Fibroblast of skin of left quadriceps (primary cell): ENCODE measurements at regions not wholly inside any gene's neighbourhood (a gene's known extent, or its start where the extent isn't known, plus 50 kb on each side); places are given as distances from the start of the nearest gene placed in this dataset.
"Not testable (repeated sequence)": the region's sequence is repeated elsewhere in the genome, so short reads cannot be mapped to it uniquely, and the experiment has no call there.

ENCODE experiments used
- DNase-seq, 2 experiments: peaks; one replicate each; pipeline ENCODE4 v3.0.0-alpha.2; 2013; ENCODE audit warnings: low read depth in 2 of 2

GRCh38 chr6:168255283-168255881, 64.2 kb downstream of the DACT2 start:
- no peak for DNase-seq

GRCh38 chr6:168252267-168252666, 67.3 kb downstream of the DACT2 start:
- no peak for DNase-seq

- DNase-seq = no peak
Observed at GRCh38 chr6:168250250-168250649, 69.3 kb downstream of the DACT2 start.

GRCh38 chr6:168249746-168250145, 69.8 kb downstream of the DACT2 start:
- DNase-seq = no peak

GRCh38 chr6:168248148-168248620, 71.4 kb downstream of the DACT2 start:
- no peak for DNase-seq

GRCh38 chr6:168247443-168248147, 72.0 kb downstream of the DACT2 start:
- DNase-seq = no peak

GRCh38 chr6:168244961-168245551, 74.5 kb downstream of the DACT2 start:
- no peak for DNase-seq

GRCh38 chr6:168243812-168244376, 75.7 kb downstream of the DACT2 start:
- DNase-seq = no peak

GRCh38 chr6:168242940-168243225, 76.7 kb downstream of the DACT2 start:
- no peak for DNase-seq

- DNase-seq = no peak
Observed at GRCh38 chr6:168242111-168242939, 77.3 kb downstream of the DACT2 start.

- no peak for DNase-seq
Observed at GRCh38 chr6:168240160-168240559, 79.4 kb downstream of the DACT2 start.

GRCh38 chr6:168239044-168239773, 80.4 kb downstream of the DACT2 start:
- no peak for DNase-seq

- no peak for DNase-seq
Observed at GRCh38 chr6:168238159-168238909, 81.2 kb downstream of the DACT2 start.

- not testable (repeated sequence) for DNase-seq
Observed at GRCh38 chr6:168233875-168234213, 85.7 kb downstream of the DACT2 start.

GRCh38 chr6:168232989-168233874, 86.3 kb downstream of the DACT2 start:
- DNase-seq = no peak

GRCh38 chr6:168232528-168232927, 87.0 kb downstream of the DACT2 start:
- DNase-seq = no peak

- no peak for DNase-seq
Observed at GRCh38 chr6:168232062-168232461, 87.5 kb downstream of the DACT2 start.

- DNase-seq = no peak
Observed at GRCh38 chr6:168231393-168231957, 88.1 kb downstream of the DACT2 start.

- no peak for DNase-seq
Observed at GRCh38 chr6:168229368-168229752, 90.2 kb downstream of the DACT2 start.
